ENCODE measurements at regions not wholly inside any gene's neighbourhood (a gene's known extent, or its start where the extent isn't known, plus 50 kb on each side); places are given as distances from the start of the nearest gene placed in this dataset.

- H3K9me3 Mint-ChIP-seq: peaks cover 4% of the 10 kb centered on the region; the same call in 2 of the 3 replicates
- no peaks in the 10 kb centered on the region for H3K36me3 Mint-ChIP-seq (ENCODE audit: low read depth)
- H3K27ac Mint-ChIP-seq: no peak overlapping the region
- ATAC-seq (no peak), DNase-seq (ENCODE audit: low spot score) (no peak)
- Histone ChIP-seq H3F3A (replicated peaks; ENCODE audit: low read depth) (no peaks in the 10 kb centered on the region), H2AFZ (no peak overlapping the region), H3K4me1 (ENCODE audit: insufficient read depth) (no peaks in the 10 kb centered on the region), H3K27me3 (ENCODE audit: insufficient read depth) (no peaks in the 10 kb centered on the region), H4K20me1 (replicated peaks; ENCODE audit: insufficient read depth) (no peaks in the 10 kb centered on the region), H3K4me3 (no peak overlapping the region), H3K9me2 (ENCODE audit: insufficient read depth) (no peaks in the 10 kb centered on the region), H3K4me2 (no peak overlapping the region), H3K36me3 (ENCODE audit: insufficient read depth) (no peaks in the 10 kb centered on the region), H3K79me2 (replicated peaks; ENCODE audit: insufficient read depth) (no peaks in the 10 kb centered on the region), H3K27ac (ENCODE audit: low read depth) (no peak overlapping the region)
- no peaks in the 10 kb centered on the region for H3K27me3 Mint-ChIP-seq (ENCODE audit: insufficient read depth, low read depth, poor library complexity)
- H3K4me1 Mint-ChIP-seq: no peaks in the 10 kb centered on the region
- no peak overlapping the region for H3K4me3 Mint-ChIP-seq
- no peak for TF ChIP-seq ETS1 (IDR thresholded peaks at IDR 0.05)
- no peak for TF ChIP-seq ZNF462 (CRISPR knock-in tag; IDR thresholded peaks at IDR 0.05)
- TF ChIP-seq EZH2 (IDR thresholded peaks at IDR 0.05; ENCODE audit: low read depth, unreplicated experiment): no peak
- no peak for TF ChIP-seq POLR2AphosphoS5 (IDR thresholded peaks at IDR 0.05; ENCODE audit: low read depth)
- no peak for TF ChIP-seq ZNF114 (CRISPR knock-in tag; IDR thresholded peaks at IDR 0.05)
- no peak for TF ChIP-seq STAT1 (IDR thresholded peaks at IDR 0.05; ENCODE audit: unreplicated experiment)
- TF ChIP-seq ZNF331 (CRISPR knock-in tag; IDR thresholded peaks at IDR 0.05; ENCODE audit: low read depth): no peak
- TF ChIP-seq CTCF (conservative IDR thresholded peaks at IDR 0.05; ENCODE audit: low read depth in 2 of 2): no peak
- TF ChIP-seq EZH2phosphoT487 (IDR thresholded peaks at IDR 0.05; ENCODE audit: unreplicated experiment): no peak
- TF ChIP-seq CREB1 (CRISPR knock-in tag; IDR thresholded peaks at IDR 0.05; ENCODE audit: low read depth): no peak
- TF ChIP-seq REST (IDR thresholded peaks at IDR 0.05; ENCODE audit: unreplicated experiment): no peak
- TF ChIP-seq NANOG (IDR thresholded peaks at IDR 0.05; ENCODE audit: borderline replicate concordance): no peak
Observed at GRCh38 chr2:106941372-106941993, 55.5 kb upstream of the ST6GAL2 start.
